ENCODE measurements at regions not wholly inside any gene's neighbourhood (a gene's known extent, or its start where the extent isn't known, plus 50 kb on each side); places are given as distances from the start of the nearest gene placed in this dataset.

DNA sequence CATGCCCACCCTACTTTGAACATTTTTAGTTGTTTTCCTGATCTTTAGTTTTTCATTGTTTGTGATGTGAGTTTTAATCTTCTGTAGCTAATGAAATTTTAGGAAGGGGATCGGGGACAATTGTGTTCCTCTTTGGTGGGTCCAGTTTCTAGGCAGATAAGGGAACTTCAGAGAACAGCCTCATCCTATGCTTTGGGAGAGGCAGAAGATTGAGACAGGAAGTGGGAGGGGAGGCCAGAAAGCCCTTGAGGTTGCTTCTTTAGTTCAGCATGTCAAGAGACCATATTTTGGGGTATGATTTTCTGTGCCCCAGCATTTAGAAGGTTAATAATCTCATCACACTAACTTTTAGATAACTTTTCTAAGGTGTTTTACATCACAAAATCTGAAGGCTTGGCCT lies 191.0 kb downstream of the TANC2 start:
- DNase-seq (ENCODE audit: low spot score in 2 of 2) = no peak
- TF ChIP-seq, protein P1, sequence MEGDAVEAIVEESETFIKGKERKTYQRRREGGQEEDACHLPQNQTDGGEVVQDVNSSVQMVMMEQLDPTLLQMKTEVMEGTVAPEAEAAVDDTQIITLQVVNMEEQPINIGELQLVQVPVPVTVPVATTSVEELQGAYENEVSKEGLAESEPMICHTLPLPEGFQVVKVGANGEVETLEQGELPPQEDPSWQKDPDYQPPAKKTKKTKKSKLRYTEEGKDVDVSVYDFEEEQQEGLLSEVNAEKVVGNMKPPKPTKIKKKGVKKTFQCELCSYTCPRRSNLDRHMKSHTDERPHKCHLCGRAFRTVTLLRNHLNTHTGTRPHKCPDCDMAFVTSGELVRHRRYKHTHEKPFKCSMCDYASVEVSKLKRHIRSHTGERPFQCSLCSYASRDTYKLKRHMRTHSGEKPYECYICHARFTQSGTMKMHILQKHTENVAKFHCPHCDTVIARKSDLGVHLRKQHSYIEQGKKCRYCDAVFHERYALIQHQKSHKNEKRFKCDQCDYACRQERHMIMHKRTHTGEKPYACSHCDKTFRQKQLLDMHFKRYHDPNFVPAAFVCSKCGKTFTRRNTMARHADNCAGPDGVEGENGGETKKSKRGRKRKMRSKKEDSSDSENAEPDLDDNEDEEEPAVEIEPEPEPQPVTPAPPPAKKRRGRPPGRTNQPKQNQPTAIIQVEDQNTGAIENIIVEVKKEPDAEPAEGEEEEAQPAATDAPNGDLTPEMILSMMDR (IDR thresholded peaks at IDR 0.05) = no peak
- TF ChIP-seq POLR2A (IDR thresholded peaks at IDR 0.05) = no peak
- intact Hi-C loops (cut with DNase I; ENCODE audit: low total_unique reads) = no loop called here
- no peak overlapping the region for H3K4me3 ChIP-seq (ENCODE audit: low read depth, poor library complexity, severe bottlenecking)
- WGBS, 2 donors = 81 to 94% methylated on average over 1 of the region's 1 CpG

DNA sequence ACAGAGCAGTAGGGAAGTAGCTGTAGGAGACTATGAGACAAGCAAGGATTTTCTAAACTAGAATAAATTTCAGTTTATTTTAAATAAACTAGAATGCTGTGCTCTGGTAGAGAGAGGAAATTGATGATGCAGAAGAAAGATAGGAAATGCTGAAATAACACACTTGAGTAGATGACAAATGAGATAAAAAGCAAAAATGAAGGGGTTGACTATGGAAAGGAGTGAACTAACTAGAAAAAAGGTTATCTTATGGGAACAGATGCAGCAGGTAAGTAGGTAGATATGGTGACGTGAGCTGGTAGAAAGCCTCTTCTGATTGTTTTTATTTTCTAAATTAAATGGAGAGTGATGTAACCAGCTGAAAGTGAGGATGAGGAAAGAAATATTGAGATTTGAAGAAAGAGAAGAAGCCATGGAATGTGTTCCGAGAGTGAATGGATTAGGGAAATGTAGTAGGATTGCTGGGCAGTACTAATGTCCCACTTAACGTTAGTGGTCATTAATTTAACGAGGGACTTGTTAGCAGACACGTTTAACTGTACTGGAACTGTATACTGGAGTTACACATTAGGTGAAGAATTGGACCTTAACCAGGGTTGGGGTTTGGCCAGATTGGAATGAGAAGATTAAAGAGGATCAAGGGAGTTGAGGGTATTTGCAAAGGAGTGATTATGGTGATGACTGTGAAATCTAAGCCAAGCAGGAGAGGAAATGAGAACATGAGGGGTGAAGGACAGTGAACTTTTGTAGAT lies 196.5 kb downstream of the TANC2 start:
- no peak overlapping the region for H3K4me3 ChIP-seq (ENCODE audit: low read depth, poor library complexity, severe bottlenecking)
- WGBS, 2 donors = 84 to 94% methylated on average over 5 of the region's 5 CpGs
- no peak for DNase-seq (ENCODE audit: low spot score in 2 of 2)
- no peak for TF ChIP-seq POLR2A (IDR thresholded peaks at IDR 0.05)
- TF ChIP-seq, protein P1 (IDR thresholded peaks at IDR 0.05) = no peak
- intact Hi-C loops (cut with DNase I; ENCODE audit: low total_unique reads) = no loop called here

DNA sequence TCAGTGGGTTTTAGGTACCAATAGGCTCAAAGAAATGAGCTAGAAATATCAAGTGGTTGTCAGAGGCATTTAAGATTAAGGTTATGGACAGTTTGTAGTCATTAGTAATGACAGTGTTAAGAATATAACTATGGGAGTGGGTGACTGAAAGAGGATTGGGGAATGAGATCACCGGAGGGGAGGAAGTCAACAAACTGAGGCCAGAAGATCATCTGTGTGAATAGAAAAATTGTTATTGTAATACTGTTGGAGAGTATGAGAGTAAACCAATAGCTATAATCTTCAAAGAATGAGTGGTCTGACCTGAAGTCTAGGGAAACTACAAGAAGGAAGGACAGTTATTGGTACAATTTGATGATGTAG lies 197.1 kb downstream of the TANC2 start:
- no peak overlapping the region for H3K4me3 ChIP-seq (ENCODE audit: low read depth, poor library complexity, severe bottlenecking)
- TF ChIP-seq, protein P1 (IDR thresholded peaks at IDR 0.05) = no peak
- TF ChIP-seq POLR2A (IDR thresholded peaks at IDR 0.05) = no peak
- WGBS, 2 donors = 84 to 97% methylated on average over 1 of the region's 1 CpG
- intact Hi-C loops (cut with DNase I; ENCODE audit: low total_unique reads) = no loop called here
- DNase-seq (ENCODE audit: low spot score in 2 of 2) = no peak

DNA sequence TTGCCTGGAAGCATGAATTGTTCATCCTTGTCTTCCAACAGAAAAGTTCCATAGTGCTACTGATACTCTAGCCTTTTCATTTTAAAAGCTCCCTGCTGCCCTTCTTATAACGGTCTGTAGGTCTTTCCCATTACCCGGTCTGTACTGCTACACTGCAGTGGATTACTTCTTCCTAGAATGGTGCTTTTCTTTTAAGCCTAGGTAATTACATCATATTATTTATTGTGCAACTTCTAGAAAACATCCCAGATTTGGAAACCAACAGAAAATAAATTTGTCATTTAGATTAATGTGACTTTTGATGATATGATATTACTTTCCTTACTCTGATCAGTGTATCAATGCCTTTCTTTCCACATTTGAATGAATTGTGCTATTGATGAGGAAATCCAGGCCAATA lies 199.4 kb downstream of the TANC2 start:
- H3K4me3 ChIP-seq (ENCODE audit: low read depth, poor library complexity, severe bottlenecking) = no peak overlapping the region
- TF ChIP-seq POLR2A (IDR thresholded peaks at IDR 0.05) = no peak
- TF ChIP-seq, protein P1 (IDR thresholded peaks at IDR 0.05) = no peak
- DNase-seq (ENCODE audit: low spot score in 2 of 2) = no peak
- intact Hi-C loops (cut with DNase I; ENCODE audit: low total_unique reads) = no loop called here
- WGBS, 2 donors = 74 to 94% methylated on average over 2 of the region's 2 CpGs

DNA sequence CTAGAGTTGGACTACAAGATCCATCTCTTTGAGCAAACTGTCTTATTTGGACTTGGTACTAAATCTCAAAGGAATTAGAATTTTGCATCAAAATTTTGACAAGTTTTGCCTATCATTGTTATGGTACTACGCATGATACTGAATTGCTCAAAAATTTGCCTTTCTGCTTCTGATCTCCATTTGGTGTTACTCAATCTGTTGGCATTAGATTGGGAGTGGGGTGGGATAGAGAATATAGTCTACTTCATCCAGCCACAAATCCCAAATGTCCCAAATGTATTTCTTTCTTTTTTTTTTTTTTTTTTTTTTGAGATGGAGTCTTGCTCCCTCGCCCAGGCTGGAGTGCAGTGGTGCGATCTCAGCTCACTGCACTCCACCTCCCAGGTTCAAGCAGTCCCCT lies 204.8 kb downstream of the TANC2 start:
- TF ChIP-seq POLR2A (IDR thresholded peaks at IDR 0.05) = no peak
- TF ChIP-seq, protein P1 (IDR thresholded peaks at IDR 0.05) = no peak
- DNase-seq (ENCODE audit: low spot score in 2 of 2) = no peak
- WGBS, 2 donors = 94 to 96% methylated on average over 3 of the region's 3 CpGs
- intact Hi-C loops (cut with DNase I; ENCODE audit: low total_unique reads) = no loop called here
- no peak overlapping the region for H3K4me3 ChIP-seq (ENCODE audit: low read depth, poor library complexity, severe bottlenecking)
